Activated B cell treated with CpG ODN at 0.5 μM for 24 hours (primary cell): ENCODE measurements at regions not wholly inside any gene's neighbourhood (a gene's known extent, or its start where the extent isn't known, plus 50 kb on each side); places are given as distances from the start of the nearest gene placed in this dataset.

Source experiments
- ATAC-seq: fragments of 200-7000 bp; cut with Tn5 transposase; one replicate; pipeline ENCODE4 v1.10.0; 2021; ENCODE audit warnings: low read depth, mild to moderate bottlenecking, moderate library complexity
- CTCF ChIA-PET: fragments of 350-600 bp; sonication (Branson Sonifier 250); formaldehyde crosslinking; loops from one replicate; lab custom pipeline; 2021; ENCODE audit warnings: antibody characterized with exemption; lab: Charles Lee
- POLR2A ChIA-PET: fragments of 350-600 bp; sonication (Branson Sonifier 250); formaldehyde crosslinking; loops from one replicate; lab custom pipeline; 2021; ENCODE audit warnings: antibody characterized with exemption; lab: Charles Lee
- DNase-seq: peaks from one replicate; pipeline ENCODE4 v3.0.0; 2022
- H3K27ac Mint-ChIP-seq: one replicate; pipeline ENCODE4 v1.8.0; 2020; ENCODE audit warnings: mixed read lengths
- H3K27me3 Mint-ChIP-seq: one replicate; pipeline ENCODE4 v1.8.0; 2021; ENCODE audit warnings: mixed read lengths
- H3K36me3 Mint-ChIP-seq: one replicate; pipeline ENCODE4 v1.8.0; 2021; ENCODE audit warnings: low read depth, mixed read lengths
- H3K4me1 Mint-ChIP-seq: one replicate; pipeline ENCODE4 v1.8.0; 2021; ENCODE audit warnings: mixed read lengths
- H3K4me3 Mint-ChIP-seq: one replicate; pipeline ENCODE4 v1.8.0; 2020; ENCODE audit warnings: mild to moderate bottlenecking, mixed read lengths
- H3K9me3 Mint-ChIP-seq: one replicate; pipeline ENCODE4 v1.8.0; 2020; ENCODE audit warnings: mixed read lengths
- intact Hi-C: fragments of 100-400 bp; cut with micrococcal nuclease; formaldehyde crosslinking; loops from one replicate; pipeline ENCODE4 v1.15.1; 2024
- TF ChIP-seq, protein P1 (sequence below): fragments of 200-600 bp; IDR thresholded peaks from one replicate; pipeline ENCODE4 v1.8.0; 2022; ENCODE audit warnings: antibody characterized with exemption, mild to moderate bottlenecking

DNA sequence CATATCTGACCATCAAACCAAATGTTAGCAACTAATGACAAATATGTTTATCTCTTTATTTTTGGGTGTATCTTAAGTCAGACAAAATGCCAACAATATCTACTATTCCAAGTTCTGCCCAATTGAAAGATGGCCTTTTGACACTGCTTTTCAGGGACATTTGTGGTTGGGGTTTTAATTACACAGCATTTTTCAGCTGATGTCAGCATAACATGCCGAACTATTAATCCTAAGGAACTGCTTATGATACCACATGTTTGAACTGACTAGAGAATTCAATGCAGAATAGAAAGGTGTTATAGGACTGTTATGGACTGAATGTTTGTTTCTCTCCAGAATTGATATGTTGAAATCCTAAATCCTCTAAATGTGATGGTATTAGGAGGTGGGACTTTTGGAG is 445.1 kb downstream of the TMA16 start:
- TF ChIP-seq, protein P1, sequence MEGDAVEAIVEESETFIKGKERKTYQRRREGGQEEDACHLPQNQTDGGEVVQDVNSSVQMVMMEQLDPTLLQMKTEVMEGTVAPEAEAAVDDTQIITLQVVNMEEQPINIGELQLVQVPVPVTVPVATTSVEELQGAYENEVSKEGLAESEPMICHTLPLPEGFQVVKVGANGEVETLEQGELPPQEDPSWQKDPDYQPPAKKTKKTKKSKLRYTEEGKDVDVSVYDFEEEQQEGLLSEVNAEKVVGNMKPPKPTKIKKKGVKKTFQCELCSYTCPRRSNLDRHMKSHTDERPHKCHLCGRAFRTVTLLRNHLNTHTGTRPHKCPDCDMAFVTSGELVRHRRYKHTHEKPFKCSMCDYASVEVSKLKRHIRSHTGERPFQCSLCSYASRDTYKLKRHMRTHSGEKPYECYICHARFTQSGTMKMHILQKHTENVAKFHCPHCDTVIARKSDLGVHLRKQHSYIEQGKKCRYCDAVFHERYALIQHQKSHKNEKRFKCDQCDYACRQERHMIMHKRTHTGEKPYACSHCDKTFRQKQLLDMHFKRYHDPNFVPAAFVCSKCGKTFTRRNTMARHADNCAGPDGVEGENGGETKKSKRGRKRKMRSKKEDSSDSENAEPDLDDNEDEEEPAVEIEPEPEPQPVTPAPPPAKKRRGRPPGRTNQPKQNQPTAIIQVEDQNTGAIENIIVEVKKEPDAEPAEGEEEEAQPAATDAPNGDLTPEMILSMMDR: no peak
- ATAC-seq: no peak
- ChIA-PET CTCF (no interaction called here), POLR2A (no interaction called here)
- Mint-ChIP-seq H3K27ac (no peak overlapping the region), H3K36me3 (no peaks in the 10 kb centered on the region), H3K9me3 (peaks cover 9% of the 10 kb centered on the region), H3K4me3 (no peak overlapping the region), H3K4me1 (no peaks in the 10 kb centered on the region), H3K27me3 (no peaks in the 10 kb centered on the region)
- intact Hi-C loops: no loop called here
- DNase-seq: no peak

DNA sequence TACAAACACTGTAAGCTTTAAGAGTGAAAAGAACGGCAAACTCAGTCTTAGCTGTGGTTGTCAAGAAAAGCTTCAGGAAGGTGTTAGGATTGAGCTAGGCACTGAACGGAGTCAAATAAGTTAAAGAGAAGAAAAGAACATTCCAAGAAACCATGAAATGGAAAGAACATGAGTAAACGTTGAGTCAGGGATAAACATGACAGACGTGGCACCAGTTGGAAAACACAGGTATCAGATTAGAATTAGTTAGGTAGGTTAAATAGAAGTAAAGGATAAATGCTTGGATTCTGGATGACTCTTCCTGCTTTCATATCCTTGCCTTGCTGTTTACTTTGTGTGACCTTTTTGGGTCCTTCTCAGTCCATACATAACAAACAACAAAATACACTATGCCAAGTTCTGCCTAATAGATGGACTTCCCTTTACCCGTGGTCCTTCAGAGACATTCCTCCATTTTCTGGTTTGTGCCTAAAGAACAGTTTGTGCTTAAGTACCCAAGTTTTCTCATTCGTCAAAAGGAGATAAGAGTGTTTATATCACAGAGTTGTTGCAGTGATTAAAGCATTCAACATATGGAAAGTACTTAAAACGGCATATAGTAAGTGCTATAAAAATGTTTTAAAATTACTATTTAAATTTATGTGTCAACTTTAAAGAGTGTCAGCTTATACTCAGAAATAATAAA is 446.9 kb downstream of the TMA16 start:
- no peaks in the 10 kb centered on the region for H3K4me1 Mint-ChIP-seq
- POLR2A ChIA-PET: no interaction called here
- intact Hi-C loops: no loop called here

DNA sequence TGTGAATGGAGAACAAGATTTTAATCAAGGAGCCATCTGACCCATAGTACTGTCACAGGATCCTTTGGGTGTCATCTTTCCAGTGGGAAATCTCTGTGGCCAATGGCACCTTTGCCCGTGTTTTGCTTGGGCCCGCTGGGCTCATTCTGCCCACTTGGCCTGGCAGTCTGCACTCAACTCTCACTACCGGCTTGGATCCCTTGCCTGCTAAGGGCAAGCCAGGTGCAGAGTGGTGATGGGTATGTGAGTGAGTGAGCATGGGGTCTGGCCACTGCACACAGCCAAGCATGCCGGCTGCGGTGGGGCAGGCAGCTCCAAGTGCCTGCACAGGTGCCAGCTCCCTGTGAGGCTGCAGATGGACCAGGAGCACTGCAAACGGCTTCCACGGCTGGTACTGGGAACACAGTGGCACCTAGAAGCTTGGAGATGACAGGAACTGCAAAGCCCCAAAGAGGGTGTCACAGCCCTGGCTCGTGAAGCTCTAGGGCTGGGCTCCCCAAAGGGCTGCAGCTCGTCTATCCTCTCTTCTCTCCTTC is 454.5 kb downstream of the TMA16 start:
- no peaks in the 10 kb centered on the region for H3K9me3 Mint-ChIP-seq
- ATAC-seq (no peak), DNase-seq (no peak)
- no peaks in the 10 kb centered on the region for H3K27me3 Mint-ChIP-seq
- no peak overlapping the region for H3K4me3 Mint-ChIP-seq
- TF ChIP-seq, protein P1: no peak
- H3K4me1 Mint-ChIP-seq: no peaks in the 10 kb centered on the region
- ChIA-PET CTCF (no interaction called here), POLR2A (no interaction called here)
- no peaks in the 10 kb centered on the region for H3K36me3 Mint-ChIP-seq
- intact Hi-C loops: no loop called here
- no peak overlapping the region for H3K27ac Mint-ChIP-seq

More for the DNA sequence above, 446.9 kb downstream of the TMA16 start:
- DNase-seq (no peak), ATAC-seq (no peak)
- Mint-ChIP-seq H3K27ac (no peak overlapping the region), H3K4me3 (no peak overlapping the region), H3K36me3 (no peaks in the 10 kb centered on the region), H3K9me3 (peaks cover 9% of the 10 kb centered on the region), H3K27me3 (no peaks in the 10 kb centered on the region)
- TF ChIP-seq, protein P1: no peak
- CTCF ChIA-PET: no interaction called here

DNA sequence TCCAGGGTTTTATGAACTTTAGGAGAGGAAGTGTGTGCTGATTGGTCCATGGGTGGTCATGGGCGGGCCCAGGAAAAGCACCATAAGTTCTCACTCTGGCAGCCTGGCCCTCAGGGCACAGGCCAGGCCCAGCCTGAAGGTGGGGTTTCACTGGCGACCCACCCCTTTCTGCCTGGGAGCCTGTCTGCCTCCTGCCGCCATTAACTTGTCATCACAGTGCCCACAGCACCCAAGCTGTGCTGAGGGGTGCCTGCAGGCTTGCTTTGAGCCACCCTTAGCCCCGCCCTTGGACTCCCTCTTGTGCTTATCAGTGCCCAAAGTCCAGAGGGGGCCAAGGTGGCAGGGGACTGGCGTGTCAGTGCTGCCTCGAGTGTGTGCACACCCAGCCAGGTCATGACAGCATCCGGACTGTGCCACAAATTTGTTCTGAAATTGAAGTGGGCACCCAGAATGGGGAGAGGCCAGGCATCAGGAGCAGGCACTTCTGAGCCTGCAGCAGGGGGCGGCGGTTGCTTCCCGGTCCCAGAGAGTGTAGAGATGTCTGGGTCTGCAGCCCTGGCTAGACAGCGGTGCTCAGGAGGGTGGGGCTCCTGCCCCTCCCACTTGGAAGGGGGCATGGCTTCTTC is 455.6 kb downstream of the TMA16 start:
- H3K36me3 Mint-ChIP-seq: no peaks in the 10 kb centered on the region
- H3K4me1 Mint-ChIP-seq: no peaks in the 10 kb centered on the region
- POLR2A ChIA-PET: no interaction called here
- no peak for DNase-seq
- no peak for ATAC-seq
- H3K9me3 Mint-ChIP-seq: no peaks in the 10 kb centered on the region
- H3K27me3 Mint-ChIP-seq: no peaks in the 10 kb centered on the region
- H3K4me3 Mint-ChIP-seq: no peak overlapping the region
- CTCF ChIA-PET: no interaction called here
- TF ChIP-seq, protein P1: no peak
- intact Hi-C loops: no loop called here
- no peak overlapping the region for H3K27ac Mint-ChIP-seq

DNA sequence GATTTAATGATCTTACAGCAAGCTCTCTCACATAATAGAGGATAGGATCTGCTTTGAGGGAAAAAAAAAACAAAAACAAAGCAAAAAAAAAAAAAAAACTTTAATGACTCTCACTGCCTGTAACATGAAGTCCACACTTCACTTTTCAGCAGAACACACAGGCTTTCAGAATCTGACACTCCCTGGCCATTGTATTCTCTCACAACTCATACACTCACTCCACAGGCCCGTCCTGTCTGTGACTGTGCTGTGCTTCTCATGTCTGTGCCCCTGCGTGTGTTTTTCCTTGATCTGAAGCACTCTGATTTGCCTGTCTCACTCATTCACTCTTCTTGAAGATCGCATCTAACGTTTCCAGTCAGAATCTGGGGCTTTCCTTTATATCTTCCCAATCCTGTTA is 460.8 kb downstream of the TMA16 start:
- Mint-ChIP-seq H3K27ac (no peak overlapping the region), H3K27me3 (peaks cover 4% of the 10 kb centered on the region), H3K4me1 (no peaks in the 10 kb centered on the region), H3K9me3 (no peaks in the 10 kb centered on the region), H3K36me3 (no peaks in the 10 kb centered on the region), H3K4me3 (no peak overlapping the region)
- TF ChIP-seq, protein P1: no peak
- DNase-seq (no peak), ATAC-seq (no peak)
- ChIA-PET POLR2A (no interaction called here), CTCF (no interaction called here)
- intact Hi-C loops: no loop called here
